OCI-LY7 (cell line): ENCODE measurements at regions not wholly inside any gene's neighbourhood (a gene's known extent, or its start where the extent isn't known, plus 50 kb on each side); places are given as distances from the start of the nearest gene placed in this dataset.

Experiments
- BruUV-seq: library from RNA; stranded (reverse); fragments of 400-500 nt; replicated peaks from 2 replicates; lab custom pipeline; 2021; lab: Mats Ljungman, UMichigan
- CTCF ChIA-PET: fragments of 300-600 bp; sonication (Branson Sonifier 250); formaldehyde crosslinking; loops from one replicate; lab custom pipeline; 2022; ENCODE audit warnings: antibody characterized with exemption; ENCODE audit not compliant: unreplicated experiment; lab: Charles Lee
- POLR2A ChIA-PET: fragments of 300-600 bp; sonication (Branson Sonifier 250); formaldehyde crosslinking; loops from one replicate; lab custom pipeline; 2022; ENCODE audit warnings: antibody characterized with exemption; lab: Charles Lee
- DNase-seq: peaks from one replicate; pipeline ENCODE4 v3.0.0-alpha.2; 2015; ENCODE audit warnings: low spot score
- H2AFZ ChIP-seq: fragments of 200-600 bp; sonication (generic), shearing (Covaris generic); 2 replicates; pipeline ENCODE4 v1.6.1; 2014; ENCODE audit warnings: mild to moderate bottlenecking, antibody characterized with exemption, low read length, moderate library complexity
- H3K27ac ChIP-seq: fragments of 200-600 bp; sonication (generic); 2 replicates; pipeline ENCODE4 v1.5.1; 2014; ENCODE audit warnings: mixed run types, low read depth, mild to moderate bottlenecking, moderate library complexity, low read length, inconsistent platforms; ENCODE audit not compliant: poor library complexity, severe bottlenecking
- H3K36me3 ChIP-seq: fragments of 200-600 bp; sonication (generic); 2 replicates; pipeline ENCODE4 v1.6.1; 2014; ENCODE audit warnings: mild to moderate bottlenecking, antibody characterized with exemption, low read length, moderate library complexity, mixed read lengths; ENCODE audit not compliant: insufficient read depth
- H3K4me1 ChIP-seq: fragments of 200-600 bp; sonication (generic); 2 replicates; pipeline ENCODE4 v1.5.1; 2014; ENCODE audit warnings: mild to moderate bottlenecking, low read length; ENCODE audit not compliant: insufficient read depth, poor library complexity, severe bottlenecking
- H3K4me2 ChIP-seq: fragments of 200-600 bp; sonication (generic); 2 replicates; pipeline ENCODE4 v1.6.1; 2014; ENCODE audit warnings: mild to moderate bottlenecking, low read length
- H3K4me3 ChIP-seq: fragments of 200-600 bp; sonication (generic); 2 replicates; pipeline ENCODE4 v1.5.1; 2014; ENCODE audit warnings: mild to moderate bottlenecking, low read depth, low read length; ENCODE audit not compliant: poor library complexity, severe bottlenecking
- H3K79me2 ChIP-seq: fragments of 200-600 bp; sonication (generic); 2 replicates; pipeline ENCODE4 v1.6.1; 2016; ENCODE audit warnings: low read depth, mild to moderate bottlenecking, low read length, moderate library complexity, mixed read lengths; ENCODE audit not compliant: insufficient read depth
- H3K9me2 ChIP-seq: fragments of 200-600 bp; sonication (generic); 2 replicates; pipeline ENCODE4 v1.6.1; 2016; ENCODE audit warnings: mild to moderate bottlenecking, low read length, mixed read lengths; ENCODE audit not compliant: insufficient read depth
- H3K9me3 ChIP-seq: fragments of 200-600 bp; sonication (generic); 2 replicates; pipeline ENCODE4 v1.6.1; 2014; ENCODE audit warnings: mild to moderate bottlenecking, mixed run types, low read length, mixed read lengths
- H4K20me1 ChIP-seq: fragments of 200-600 bp; sonication (generic); 2 replicates; pipeline ENCODE4 v1.6.1; 2014; ENCODE audit warnings: mild to moderate bottlenecking, antibody characterized with exemption, low read length, moderate library complexity, mixed read lengths; ENCODE audit not compliant: insufficient read depth
- CTCF ChIP-seq: fragments of 200-600 bp; sonication (generic); conservative IDR thresholded peaks from 2 replicates; pipeline ENCODE4 v1.5.1; 2014; ENCODE audit warnings: mild to moderate bottlenecking, antibody characterized with exemption, low read length, moderate library complexity, mixed read lengths
- EZH2phosphoT487 ChIP-seq: fragments of 200-600 bp; sonication (generic); IDR thresholded peaks from 2 replicates; pipeline ENCODE4 v1.6.1; 2018; ENCODE audit warnings: low read depth, borderline replicate concordance, mild to moderate bottlenecking, mixed run types, antibody characterized with exemption, low read length, moderate library complexity, mixed read lengths
- intact Hi-C: fragments of 100-400 bp; cut with micrococcal nuclease; formaldehyde crosslinking; loops from one replicate; pipeline ENCODE4 v1.10.0; 2022; ENCODE audit not compliant: unreplicated experiment

- no peaks in the 10 kb centered on the region for H4K20me1 ChIP-seq
- H3K79me2 ChIP-seq, result no peaks in the 10 kb centered on the region
- no peak for DNase-seq
- no peak overlapping the region for H3K4me2 ChIP-seq
- ChIA-PET POLR2A (interaction anchor here (0.6 to 0.7 kb wide), 3 partner anchors 14 to 1909 kb away, joined by 3 to 4 read pairs (median 3); no protein-coding TSS in a partner anchor), CTCF (no interaction called here)
- H3K4me1 ChIP-seq, result no peaks in the 10 kb centered on the region
- intact Hi-C loops, result no loop called here
- H3K27ac ChIP-seq, result no peak overlapping the region
- no peak overlapping the region for H2AFZ ChIP-seq
- no TSS peak for BruUV-seq
- H3K4me3 ChIP-seq, result no peak overlapping the region
- no peak for TF ChIP-seq EZH2phosphoT487
- TF ChIP-seq CTCF, result no peak
- no peaks in the 10 kb centered on the region for H3K36me3 ChIP-seq
- H3K9me2 ChIP-seq, result no peaks in the 10 kb centered on the region
- H3K9me3 ChIP-seq, result no peaks in the 10 kb centered on the region
Observed at GRCh38 chr3:34463414-34463813, 665.0 kb downstream of the PDCD6IP start.

GRCh38 chr3:34464646-34465045 lies 666.2 kb downstream of the PDCD6IP start:
- Histone ChIP-seq H3K4me1 (no peaks in the 10 kb centered on the region), H3K9me3 (no peaks in the 10 kb centered on the region), H3K4me2 (no peak overlapping the region), H3K79me2 (no peaks in the 10 kb centered on the region), H2AFZ (no peak overlapping the region), H3K36me3 (no peaks in the 10 kb centered on the region), H3K27ac (no peak overlapping the region), H3K9me2 (no peaks in the 10 kb centered on the region), H4K20me1 (no peaks in the 10 kb centered on the region), H3K4me3 (no peak overlapping the region)
- POLR2A ChIA-PET, result no interaction called here
- TF ChIP-seq EZH2phosphoT487 (no peak), CTCF (no peak)
- DNase-seq, result no peak
- intact Hi-C loops, result no loop called here
- no TSS peak for BruUV-seq
- CTCF ChIA-PET, result no interaction called here

- Histone ChIP-seq H3K36me3 (no peaks in the 10 kb centered on the region), H3K4me3 (no peak overlapping the region), H3K9me3 (no peaks in the 10 kb centered on the region), H3K4me1 (no peaks in the 10 kb centered on the region), H2AFZ (no peak overlapping the region), H4K20me1 (no peaks in the 10 kb centered on the region), H3K9me2 (no peaks in the 10 kb centered on the region), H3K4me2 (no peak overlapping the region), H3K79me2 (no peaks in the 10 kb centered on the region), H3K27ac (no peak overlapping the region)
- ChIA-PET POLR2A (no interaction called here), CTCF (no interaction called here)
- BruUV-seq, result no TSS peak
- no peak for TF ChIP-seq EZH2phosphoT487
- no peak for TF ChIP-seq CTCF
- intact Hi-C loops, result no loop called here
- no peak for DNase-seq
Observed at GRCh38 chr3:34475851-34476250, 677.4 kb downstream of the PDCD6IP start.
